Superior temporal gyrus (tissue), 1 donor: ENCODE measurements at regions not wholly inside any gene's neighbourhood (a gene's known extent, or its start where the extent isn't known, plus 50 kb on each side); places are given as distances from the start of the nearest gene placed in this dataset.

ENCODE experiments used
- DNase-seq: peaks from one replicate; pipeline ENCODE4 v3.0.0-alpha.2; 2016; ENCODE audit errors: extremely low spot score

DNA sequence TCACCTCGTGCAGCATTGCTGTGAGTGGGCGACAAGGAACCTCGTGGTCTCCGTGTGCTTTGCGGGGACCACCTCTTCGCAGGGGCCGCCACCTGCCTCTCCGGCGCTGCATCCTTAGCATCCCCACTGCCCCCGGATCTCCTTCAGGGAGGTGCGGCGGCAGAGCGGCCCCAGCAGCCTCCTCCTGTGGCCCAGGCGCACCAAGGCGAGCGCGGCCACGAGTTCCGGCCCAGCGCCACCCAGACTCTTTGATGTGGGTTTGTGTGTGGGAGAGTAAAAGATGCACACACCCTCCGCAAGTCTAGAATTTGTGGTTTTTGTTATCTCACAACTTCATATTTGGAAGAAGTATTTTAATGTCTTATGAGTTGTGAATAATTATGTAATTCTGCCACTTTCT, 118.8 kb upstream of the DIO3 start:
- DNase-seq: no peak

DNA sequence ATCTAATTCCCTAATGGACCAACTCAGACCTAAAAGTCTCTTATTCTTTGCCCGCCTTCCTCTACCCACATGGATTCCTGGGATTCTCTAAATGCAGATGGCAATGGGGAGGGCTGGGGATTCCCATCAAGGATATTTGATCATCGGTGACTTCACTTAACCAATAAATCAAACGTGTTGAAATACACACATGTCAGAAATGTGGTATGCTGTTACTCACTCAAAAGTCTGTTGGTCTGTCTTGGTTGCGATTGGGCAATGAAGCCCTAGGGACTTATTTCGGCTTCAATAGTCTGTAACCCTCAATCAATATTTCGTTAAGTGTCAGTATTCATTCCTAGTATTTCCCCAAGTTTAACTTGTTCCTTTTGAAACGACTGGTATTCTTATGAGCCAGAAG, 117.2 kb upstream of the DIO3 start:
- no peak for DNase-seq

DNA sequence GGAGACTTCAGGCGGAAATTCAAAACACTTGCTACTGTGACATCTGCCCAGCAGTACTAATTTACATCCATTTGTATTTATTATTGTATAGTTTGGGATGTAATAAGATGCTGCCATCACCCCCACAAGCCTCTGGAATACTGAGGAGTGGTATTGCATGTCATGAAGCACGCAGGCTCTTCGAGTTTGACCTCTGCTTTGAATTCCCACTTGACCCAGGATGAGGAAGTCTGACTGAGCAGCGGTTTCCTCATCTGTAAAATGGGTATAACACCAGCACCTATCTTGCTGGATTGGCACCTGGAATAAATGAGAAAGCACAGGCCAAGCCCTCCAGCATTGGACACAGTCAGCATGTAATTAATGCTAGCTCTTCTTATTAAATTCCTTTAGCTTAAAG, 116.0 kb upstream of the DIO3 start:
- DNase-seq: no peak

DNA sequence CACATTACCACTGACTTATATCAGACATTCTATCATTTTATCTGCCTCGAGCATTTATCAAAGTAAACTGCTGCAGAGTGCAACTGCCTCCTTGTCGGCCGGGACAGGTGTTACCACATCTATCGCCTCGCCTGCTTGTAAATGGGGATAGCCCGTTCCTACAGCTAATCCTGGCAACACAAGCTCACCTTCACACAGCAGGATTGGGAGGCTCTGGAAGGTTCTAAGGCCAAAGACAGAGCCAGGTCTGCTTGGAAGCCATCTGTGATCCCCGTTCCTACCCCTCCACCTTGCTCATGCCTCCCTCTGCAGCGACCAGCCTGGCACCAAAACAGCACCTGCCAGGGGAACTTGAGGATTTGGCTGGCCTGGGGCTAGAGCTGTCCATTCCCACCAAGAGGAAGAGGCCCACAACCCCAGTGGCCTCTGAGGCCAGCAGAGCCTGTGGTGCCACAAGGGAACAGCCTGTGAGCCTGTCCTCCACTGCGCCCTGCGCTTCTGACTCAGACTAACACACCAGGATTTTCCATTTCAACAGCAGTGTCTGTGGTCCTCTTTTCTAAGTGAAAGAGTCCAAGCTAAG, 114.8 kb upstream of the DIO3 start:
- no peak for DNase-seq

DNA sequence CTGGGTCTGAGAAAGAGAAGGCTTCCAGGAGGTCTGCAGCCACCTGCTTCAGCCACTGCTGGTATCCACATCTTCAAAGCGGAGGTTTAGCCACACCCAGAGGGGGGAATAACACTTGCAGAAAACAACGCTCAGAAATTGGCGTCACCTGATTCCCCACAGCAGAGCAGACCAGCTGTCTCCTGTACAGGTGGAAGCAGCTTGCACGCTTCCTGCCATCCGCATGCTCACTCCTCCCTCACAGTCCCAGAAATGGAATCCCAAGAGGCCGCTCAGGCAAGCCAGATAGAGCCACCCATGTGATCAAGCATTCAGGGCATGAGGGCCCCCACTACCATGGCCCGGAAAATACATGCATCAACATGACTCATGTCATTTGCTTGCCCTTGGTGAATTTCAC, 112.2 kb upstream of the DIO3 start:
- DNase-seq: no peak

DNA sequence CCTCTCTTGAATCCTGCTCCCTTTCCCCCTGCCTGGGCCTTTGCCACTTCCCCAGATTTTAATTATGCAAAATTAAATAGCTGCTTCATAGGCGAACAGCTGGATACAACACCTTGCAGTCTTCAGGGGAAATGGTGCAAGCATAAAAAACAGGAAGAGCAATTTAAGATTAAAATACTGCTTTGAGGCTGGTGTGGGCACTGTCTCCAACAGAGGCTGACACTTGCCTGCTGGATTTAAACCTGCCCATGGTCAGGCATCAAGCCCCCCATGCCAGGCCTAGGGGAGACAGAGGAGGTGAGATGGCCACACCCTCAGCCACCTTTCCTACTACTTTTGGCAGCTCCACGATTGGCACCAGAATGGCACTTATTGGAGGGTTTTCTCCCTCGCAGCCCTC, 110.1 kb upstream of the DIO3 start:
- no peak for DNase-seq

DNA sequence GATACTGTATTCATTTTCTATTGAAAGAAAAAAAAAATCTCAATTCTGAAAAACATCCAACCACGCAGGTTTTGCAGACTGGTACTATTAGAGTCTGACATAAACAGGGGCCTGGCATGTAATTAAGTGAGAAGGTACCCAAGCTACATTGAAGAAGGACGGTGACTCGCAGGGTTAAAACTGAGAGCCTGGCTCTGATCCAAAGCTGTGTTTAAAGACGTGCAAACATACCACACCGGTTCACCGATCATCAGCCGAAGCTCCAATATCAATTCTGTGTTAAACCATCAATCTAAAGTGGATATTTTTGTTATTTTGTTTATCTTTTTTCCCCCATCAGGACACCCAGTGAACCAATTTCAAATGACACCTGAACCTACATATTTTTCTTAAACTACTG, 108.1 kb upstream of the DIO3 start:
- no peak for DNase-seq

DNA sequence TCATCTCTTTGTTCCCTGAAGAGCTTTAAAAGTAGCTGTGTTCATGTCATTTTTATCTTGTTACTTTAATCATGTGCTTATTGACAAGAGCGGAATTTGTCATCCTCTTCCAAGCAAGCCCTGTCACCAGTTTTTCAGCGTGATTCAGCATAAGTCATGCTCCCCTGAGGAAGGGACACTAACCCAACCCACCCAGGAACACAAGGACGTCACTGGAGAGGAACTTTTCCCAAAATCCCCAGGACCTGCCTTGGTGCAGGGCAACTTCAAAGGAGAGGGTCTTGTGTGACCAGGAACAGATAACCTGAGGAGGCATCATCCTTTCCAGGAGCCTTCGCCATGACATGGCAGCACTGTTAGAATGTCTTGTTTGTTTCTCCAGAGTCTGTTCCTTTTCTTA, 107.1 kb upstream of the DIO3 start:
- DNase-seq: no peak

DNA sequence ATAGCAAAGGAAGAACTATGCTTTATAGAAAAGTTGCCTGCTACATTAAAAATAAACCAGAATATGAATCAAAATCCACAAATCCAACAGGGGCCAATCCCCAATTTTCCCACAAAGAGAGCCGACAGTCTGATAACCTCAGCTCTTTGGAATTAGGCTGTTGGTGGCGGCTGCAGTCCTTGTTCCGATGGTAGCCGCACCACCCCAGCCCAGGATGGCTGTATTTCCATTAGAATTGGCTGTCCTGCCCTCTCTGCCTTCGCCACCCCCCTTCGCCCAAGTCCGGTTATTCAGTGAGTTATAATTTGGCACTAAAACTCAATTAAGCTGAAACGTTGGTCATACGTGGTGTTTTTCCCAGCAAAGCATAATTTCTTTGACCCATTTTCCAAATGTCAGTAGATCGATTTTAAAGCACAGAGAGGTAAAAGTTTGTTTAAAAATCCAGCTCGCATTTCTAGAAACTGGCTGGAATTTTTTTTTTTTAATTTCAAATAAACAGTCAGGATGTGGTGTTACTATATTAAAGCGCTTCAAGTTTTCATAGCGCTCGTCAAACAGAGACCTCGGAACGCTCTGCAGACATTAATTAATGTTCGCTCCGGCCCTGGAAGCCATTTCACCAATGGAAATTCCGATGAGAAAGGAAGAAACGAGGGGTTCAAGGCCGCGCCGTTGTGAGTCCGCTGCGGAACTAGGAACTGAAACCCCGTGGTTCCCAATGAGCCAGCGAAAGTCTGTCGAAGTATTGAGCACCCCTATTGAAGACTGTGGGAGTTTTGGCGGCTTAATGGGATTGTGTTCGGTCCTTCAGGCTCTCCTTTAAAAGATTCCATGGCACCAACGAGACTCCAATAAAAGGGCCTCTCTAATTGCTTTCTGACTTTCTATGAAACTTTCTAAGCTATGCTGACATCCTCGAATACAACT, 104.8 kb upstream of the DIO3 start:
- no peak for DNase-seq

DNA sequence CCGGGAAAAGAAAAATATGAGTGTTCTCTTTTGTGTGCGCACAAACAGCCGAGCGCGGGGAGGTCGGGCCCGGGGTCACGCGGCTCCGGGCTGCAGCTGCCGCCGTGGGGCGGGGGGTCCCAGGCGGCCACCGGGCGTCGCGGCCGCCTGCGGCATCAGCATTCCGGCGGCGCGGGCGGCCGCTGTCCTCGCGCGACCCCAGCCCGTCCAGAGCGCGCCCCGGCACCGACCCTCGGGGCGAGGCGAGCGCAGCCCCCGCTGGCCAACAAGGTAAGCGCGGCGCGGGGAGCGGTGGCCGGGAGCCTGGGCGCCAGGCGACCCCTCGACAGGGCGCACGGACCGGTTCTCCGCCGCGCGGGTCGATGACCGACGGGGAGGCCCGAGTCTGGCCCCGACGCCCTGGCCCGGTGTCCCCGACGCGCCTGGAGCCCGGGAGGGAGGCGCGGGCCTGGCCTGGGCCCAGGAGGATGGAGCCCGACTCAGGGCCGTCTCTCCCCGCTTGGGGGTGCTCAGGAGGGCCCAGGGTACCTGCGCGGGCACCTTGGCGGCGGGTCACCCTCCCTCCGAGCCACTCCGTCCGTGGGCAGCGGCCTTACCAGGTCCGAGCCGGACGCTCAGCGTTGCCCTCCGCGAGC, 103.9 kb upstream of the DIO3 start:
- DNase-seq: no peak

DNA sequence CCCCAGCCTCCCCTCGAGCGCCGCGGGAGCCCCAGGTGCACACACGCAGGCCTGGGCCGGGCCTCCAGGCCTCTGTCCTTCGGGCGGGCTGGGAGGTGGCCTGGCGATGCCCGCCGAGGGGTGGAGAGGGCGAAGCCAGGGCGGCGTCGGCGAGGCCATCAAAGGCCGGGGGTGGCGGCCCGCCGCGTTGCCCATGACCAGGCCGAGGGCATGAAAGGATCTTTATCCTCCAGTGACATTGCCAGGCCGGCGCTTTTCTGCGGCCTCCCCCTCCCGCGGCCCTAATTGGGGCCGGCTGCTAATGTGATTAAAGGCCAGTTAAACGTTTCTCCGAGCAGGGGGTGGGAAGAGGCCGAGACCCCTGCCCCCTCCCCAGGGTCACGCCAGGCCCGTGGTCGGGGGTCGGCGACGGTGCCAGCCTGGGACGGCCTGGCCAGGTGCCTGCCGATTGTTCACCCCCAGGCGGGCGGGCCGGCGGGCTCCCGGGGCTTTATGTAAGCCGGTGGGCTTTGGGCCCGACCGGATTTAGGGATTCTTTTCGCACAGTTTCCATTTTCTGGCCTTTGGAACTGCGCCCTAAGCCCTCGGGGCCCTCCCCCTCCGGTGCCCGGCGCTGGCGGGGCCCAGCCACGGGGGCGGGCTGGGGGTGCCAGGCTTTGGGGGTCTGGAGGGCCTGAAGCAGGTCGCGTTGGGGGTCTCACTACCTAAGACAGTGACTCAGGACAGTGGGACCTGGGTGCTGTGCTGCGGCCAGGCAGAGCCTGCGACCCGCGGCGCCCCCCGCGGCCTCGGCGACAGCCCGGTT, 103.2 kb upstream of the DIO3 start:
- DNase-seq: no peak

DNA sequence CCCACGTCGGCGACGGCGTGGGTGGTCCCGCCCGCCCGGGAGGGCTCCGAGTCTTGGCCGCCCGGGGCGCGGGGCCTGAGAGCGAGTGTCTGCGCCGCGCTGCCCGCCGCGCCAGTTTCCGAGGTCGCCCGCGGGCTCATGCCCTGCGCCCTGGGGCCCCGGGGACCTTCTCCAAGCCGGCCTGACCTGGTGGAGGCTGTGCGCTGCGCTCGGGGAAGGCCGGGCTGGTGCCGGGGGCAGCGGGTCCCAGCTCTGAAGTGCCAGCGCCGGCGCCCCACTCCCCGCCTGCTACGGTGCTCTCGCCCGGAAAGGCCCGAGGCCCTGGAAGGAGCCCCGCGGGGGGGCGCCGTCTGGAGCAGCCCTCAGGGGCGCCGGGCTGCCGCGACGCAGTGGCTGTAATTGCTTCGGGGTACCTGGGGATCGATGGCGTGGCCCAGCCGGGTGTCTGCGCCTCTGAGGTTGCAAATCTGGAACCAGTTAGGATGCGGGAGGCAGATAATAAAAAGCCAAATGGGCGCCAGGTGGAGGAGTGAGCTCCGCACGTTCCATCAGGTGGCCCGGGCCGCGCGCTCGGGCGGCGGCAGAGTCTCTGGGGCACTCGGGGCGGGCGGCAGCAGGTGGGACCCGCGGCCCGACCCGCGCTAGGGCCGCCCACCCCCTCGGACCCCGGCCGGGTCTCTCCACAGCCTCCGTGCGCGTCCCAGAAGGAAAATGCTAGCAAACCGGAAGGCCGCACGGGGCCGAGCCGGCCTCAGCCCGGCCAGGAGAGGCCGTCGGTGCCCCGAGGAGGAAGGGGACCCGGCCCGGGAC, 102.3 kb upstream of the DIO3 start:
- no peak for DNase-seq

DNA sequence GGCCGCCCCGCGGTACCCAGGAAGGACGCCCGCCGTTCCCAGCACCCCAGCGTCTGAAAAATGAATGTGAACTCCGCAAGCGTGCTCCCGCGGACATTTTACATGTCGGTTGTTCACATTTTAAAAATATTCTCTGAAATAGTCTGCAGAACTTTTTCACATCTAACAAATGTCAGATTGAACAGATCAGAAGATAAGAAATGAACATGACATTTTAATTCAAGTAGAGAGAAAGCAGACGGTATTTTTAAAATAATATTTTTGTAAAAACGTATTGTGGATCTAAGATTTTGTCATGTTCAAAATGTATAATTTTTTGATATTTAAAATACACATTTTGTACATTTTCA, 101.8 kb upstream of the DIO3 start:
- DNase-seq: no peak

DNA sequence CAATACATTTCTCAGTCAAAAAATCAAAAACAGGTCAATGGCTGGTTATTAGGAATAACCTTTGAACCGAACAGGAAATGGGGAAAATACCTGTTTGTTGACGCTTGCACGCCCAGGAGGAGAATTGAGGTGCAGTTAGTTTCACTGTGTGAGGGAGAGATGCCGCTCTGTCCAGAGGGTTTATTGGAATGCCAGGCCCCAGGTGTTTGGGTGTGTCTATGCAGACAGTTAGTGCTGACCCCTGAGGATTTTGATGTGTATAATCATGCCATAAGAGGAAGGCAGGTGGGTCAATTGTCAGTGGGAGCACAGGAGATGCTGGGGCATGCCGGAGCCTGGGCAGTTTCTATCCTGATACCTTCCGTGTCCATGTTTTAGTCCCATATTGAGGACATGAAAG, 100.8 kb upstream of the DIO3 start:
- no peak for DNase-seq

DNA sequence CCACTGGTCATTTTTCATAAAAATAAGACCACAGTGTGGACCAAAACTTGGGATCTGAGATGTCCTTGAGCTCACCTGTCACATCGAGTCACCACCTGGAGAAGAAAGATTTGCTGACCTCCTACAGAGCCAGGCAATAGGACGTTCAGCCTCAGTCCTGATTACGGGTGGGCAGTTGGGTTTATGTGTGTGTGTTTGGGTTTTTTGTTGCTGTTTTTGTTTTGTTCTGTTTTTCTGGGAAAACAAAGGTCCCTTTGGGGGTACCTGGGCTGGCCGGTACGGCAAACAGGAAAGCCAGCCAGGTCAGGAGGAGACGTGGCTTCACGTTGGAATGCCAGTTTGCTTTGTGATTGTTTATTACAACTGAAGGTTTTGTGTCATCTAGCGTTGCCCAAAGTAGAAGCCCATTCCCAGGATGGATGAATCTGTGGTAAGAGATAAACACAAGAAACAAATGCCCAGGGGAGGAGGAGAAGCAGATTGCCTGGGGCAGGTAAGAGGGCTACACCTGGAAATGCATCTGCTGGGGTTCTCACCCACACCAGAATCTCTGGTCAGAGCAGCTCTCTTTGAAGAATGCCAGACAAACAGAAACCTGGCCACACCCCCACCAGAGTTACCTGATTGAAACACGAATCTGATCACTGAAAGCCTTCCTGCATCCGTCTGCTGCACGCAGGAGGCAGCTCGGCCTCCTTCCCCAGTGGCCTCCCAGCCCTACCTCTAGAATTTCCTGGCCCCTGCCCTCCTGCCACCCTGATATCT, 100.1 kb upstream of the DIO3 start:
- DNase-seq: no peak

DNA sequence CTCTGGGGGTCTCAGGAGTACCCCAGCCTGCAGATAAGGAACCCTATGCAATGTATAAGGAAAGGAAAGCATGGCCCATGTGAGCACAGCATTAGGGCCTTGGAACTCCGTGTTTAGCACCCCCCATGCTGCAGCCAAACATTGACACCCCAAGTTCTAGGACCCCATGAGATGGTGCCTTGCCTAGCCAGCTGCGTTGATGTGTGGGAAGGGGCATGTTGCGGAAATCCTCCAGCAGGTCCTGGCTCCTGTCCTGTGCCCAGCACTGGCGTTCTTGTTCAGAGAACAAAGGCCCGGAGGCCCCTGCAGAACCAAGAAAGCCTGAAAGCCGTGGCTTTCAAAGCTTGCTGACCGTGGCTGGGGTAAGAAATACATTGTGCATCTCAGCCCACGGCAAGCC, 99.4 kb upstream of the DIO3 start:
- no peak for DNase-seq

DNA sequence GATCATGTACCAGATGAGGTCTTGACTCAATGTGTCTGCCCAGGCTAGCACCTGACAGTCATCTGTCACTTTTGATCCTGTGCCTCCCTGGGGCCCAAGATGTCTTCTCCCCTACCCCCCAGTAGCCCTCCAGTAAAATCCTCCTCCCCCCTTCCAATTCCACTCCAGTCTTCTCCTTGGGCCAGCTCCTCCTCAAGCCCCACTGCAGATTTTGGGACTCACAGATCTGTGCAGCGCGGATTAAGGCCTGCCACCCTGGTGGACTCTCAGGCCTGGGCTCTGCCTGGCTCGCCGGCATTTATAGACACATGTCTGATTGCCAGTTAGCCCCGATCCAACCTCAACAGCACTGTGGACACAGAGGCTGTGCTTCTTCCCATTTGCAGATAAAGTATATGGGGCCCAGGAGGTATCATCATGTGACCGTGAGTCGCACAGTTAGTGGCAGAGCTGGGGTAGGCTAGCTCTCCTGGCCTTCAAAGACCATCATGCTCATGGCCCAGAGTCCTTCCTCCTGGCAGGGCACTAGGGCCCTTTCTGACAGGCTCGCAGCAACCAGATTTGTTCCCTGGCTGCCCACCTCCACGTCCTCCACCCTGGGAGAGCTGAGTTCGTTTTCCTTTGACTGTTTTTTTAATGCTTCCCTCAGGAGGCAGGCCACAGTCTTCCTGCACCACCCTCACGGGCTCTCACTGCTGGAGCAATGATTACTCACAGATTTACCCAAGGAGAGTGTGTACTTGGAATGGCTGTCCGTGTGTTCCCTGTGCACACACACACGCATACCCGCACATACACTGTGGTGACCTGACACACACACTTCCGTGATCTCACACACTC, 98.3 kb upstream of the DIO3 start:
- DNase-seq: no peak

DNA sequence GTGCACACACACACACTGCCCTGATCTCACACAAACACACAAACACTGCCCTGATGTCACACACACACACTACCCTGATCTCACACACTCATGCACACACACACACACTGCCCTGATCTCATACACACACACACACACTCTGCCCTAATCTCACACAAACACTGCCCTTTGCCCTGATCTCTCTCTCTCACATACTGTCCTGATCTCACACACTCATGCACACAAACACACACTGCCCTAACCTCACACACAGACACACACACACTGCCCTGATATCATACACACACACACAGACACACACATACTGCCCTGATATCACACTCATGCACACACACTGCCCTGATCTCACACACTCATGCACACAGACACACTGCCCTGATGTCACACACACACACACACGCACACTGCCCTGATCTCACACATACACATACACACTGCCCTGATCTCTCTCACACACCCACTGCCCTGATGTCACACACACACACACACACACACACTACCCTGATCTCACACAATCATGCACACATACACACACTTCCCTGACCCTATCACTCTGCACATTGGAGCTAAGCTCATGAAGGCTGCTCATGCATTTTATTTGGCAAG, 97.6 kb upstream of the DIO3 start:
- DNase-seq: no peak

DNA sequence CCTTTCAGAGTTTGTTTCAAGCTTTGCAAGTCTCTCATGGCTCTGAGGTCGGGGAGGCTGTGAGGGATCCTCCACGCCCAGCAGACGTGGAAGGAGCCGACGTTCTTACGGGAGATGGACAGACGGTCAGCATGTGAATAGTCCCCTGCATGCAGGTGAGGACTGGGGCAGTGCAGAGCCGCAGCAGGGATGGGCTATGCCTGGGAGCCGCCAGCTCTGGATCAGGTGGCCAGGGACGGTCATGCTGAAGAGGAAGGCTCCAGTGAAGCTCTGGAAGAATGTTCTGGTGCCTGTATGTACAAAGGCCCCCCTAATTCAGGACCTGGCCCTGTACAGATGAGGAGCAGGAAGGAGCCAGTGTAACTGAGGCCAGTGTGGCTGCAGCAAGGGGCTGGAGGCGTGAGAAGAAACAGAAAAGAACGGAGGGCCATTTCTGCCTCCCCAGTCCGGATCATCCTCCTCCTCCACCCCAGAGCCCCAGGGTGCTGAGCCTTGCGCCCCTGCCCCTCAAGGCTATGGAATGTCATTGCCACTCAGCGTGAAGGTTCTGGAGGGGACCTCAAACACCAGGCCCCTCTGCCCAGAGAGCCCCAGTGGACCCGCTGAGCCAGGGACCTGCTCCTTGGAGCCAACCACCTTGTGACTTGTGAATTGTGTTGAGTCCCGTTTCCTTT, 96.8 kb upstream of the DIO3 start:
- DNase-seq: no peak
